GM12878 (cell line): ENCODE measurements at regions not wholly inside any gene's neighbourhood (a gene's known extent, or its start where the extent isn't known, plus 50 kb on each side); places are given as distances from the start of the nearest gene placed in this dataset.

Experiments
- ATAC-seq: fragments of 200-7000 bp; cut with Tn5 transposase; 3 replicates; pipeline ENCODE4 v1.9.1; 2020; ENCODE audit warnings: mild to moderate bottlenecking, moderate library complexity
- BruUV-seq: library from RNA; stranded (reverse); fragments of 400-500 nt; replicated peaks from 2 replicates; lab custom pipeline; 2021; lab: Mats Ljungman, UMichigan
- CTCF ChIA-PET: fragments of 300-600 bp; sonication (Branson Sonifier 250); formaldehyde crosslinking; extraction: SDS; loops from one replicate; lab custom pipeline; 2021; ENCODE audit warnings: inconsistent platforms; lab: Yijun Ruan, JAX
- POLR2A ChIA-PET: fragments of 350-600 bp; formaldehyde crosslinking; extraction: SDS; loops from one replicate; lab custom pipeline; 2021; ENCODE audit warnings: inconsistent platforms; lab: Charles Lee
- RAD21 ChIA-PET: fragments of 300-600 bp; sonication (Branson Sonifier 250); formaldehyde crosslinking; loops from one replicate; lab custom pipeline; 2023; ENCODE audit warnings: antibody characterized with exemption; ENCODE audit not compliant: unreplicated experiment; lab: Charles Lee
- SMC1A ChIA-PET: fragments of 300-600 bp; sonication (Branson Sonifier 250); formaldehyde crosslinking; loops from one replicate; lab custom pipeline; 2023; ENCODE audit not compliant: unreplicated experiment, uncharacterized antibody; lab: Charles Lee
- DNase-seq: peaks from one replicate; pipeline ENCODE4 v3.0.0-alpha.2; 2011; ENCODE audit warnings: low read depth, low spot score
- FAIRE-seq: peaks from 3 replicates; lab custom pipeline; 2011; peaks lifted over from hg19 to GRCh38; lab: Jason Lieb, UNC
- H2AFZ ChIP-seq: 2 replicates; pipeline ENCODE4 v1.6.0; 2011; ENCODE audit warnings: low read depth, low read length, control low read depth; ENCODE audit not compliant: control insufficient read depth
- H3K27ac ChIP-seq: 2 replicates; pipeline ENCODE4 v1.5.1; 2011; ENCODE audit warnings: control low read depth; ENCODE audit not compliant: control insufficient read depth, insufficient read depth
- H3K27me3 ChIP-seq, 2 experiments: replicated peaks in 1 of 2; 2 replicates each; pipeline versions ENCODE4 v1.6.0 to v1.6.1; 2011; ENCODE audit warnings: low read length in 1 of 2; ENCODE audit not compliant: control insufficient read depth in 2 of 2, insufficient read depth in 2 of 2
- H3K36me3 ChIP-seq, 2 experiments: 2 replicates each; pipeline ENCODE4 v1.5.1; 2011; ENCODE audit warnings: low read length in 1 of 2; ENCODE audit not compliant: control insufficient read depth in 2 of 2, insufficient read depth in 2 of 2
- H3K4me1 ChIP-seq: 2 replicates; pipeline ENCODE4 v1.6.1; 2011; ENCODE audit warnings: mild to moderate bottlenecking, low read length, moderate library complexity, mixed read lengths; ENCODE audit not compliant: control insufficient read depth, insufficient read depth
- H3K4me2 ChIP-seq: 2 replicates; pipeline ENCODE4 v1.6.0; 2011; ENCODE audit warnings: control low read depth; ENCODE audit not compliant: control insufficient read depth, insufficient read depth
- H3K4me3 ChIP-seq: fragments of 200-600 bp; sonication (generic); 2 replicates; pipeline ENCODE4 v1.5.1; 2016
- H3K79me2 ChIP-seq: 2 replicates; pipeline ENCODE4 v1.6.0; 2011; ENCODE audit warnings: low read length; ENCODE audit not compliant: control insufficient read depth, insufficient read depth
- H3K9ac ChIP-seq: 2 replicates; pipeline ENCODE4 v1.8.0; 2011; ENCODE audit warnings: low read length, control low read depth, mixed read lengths; ENCODE audit not compliant: control insufficient read depth, insufficient read depth
- H3K9me3 ChIP-seq: replicated peaks from 3 replicates; pipeline ENCODE4 v1.5.1; 2011; ENCODE audit warnings: mild to moderate bottlenecking, low read length; ENCODE audit not compliant: control insufficient read depth, insufficient read depth
- H4K20me1 ChIP-seq: 2 replicates; pipeline ENCODE4 v1.6.0; 2011; ENCODE audit not compliant: control insufficient read depth, insufficient read depth
- ATF3 ChIP-seq: IDR thresholded peaks from 2 replicates; pipeline ENCODE4 v1.6.1; 2011; ENCODE audit warnings: low read depth, mild to moderate bottlenecking, low read length, moderate library complexity, borderline replicate concordance; ENCODE audit errors: extremely low read depth
- CHD4 ChIP-seq: fragments of 200-600 bp; sonication (generic); IDR thresholded peaks from 2 replicates; pipeline ENCODE4 v1.6.1; 2016; ENCODE audit warnings: mild to moderate bottlenecking
- CREM ChIP-seq: IDR thresholded peaks from 2 replicates; pipeline ENCODE4 v1.6.1; 2014; ENCODE audit warnings: antibody characterized with exemption, low read depth
- FOS ChIP-seq: IDR thresholded peaks from 3 replicates; pipeline ENCODE4 v1.6.1; 2011; ENCODE audit warnings: borderline replicate concordance; ENCODE audit not compliant: insufficient read length; ENCODE audit errors: extremely low read depth
- WGBS: methylation state at CpG from one replicate; pipeline ENCODE4 v1.1.6; 2016; ENCODE audit warnings: low lambda C conversion rate; ENCODE audit not compliant: insufficient replicate concordance, insufficient coverage; ENCODE audit errors: missing lambda C conversion rate; 5-methylcytosine and 5-hydroxymethylcytosine counted together
- in situ Hi-C: fragments of 300-500 bp; cut with MboI; formaldehyde crosslinking; loops from 9 replicates; pipeline ENCODE4 v1.14.3; 2018; ENCODE audit warnings: mixed read lengths
- intact Hi-C: fragments of 100-400 bp; cut with micrococcal nuclease; formaldehyde crosslinking; loops from one replicate; pipeline ENCODE4 v1.14.2; 2022; ENCODE audit not compliant: unreplicated experiment
- TF ChIP-seq, protein P1 (sequence below): fragments of 150-350 bp; IDR thresholded peaks from 2 replicates; pipeline ENCODE4 v1.6.1; 2014; ENCODE audit warnings: mild to moderate bottlenecking, low read depth, low read length
- TF ChIP-seq, protein P2 (sequence below): fragments of 450-650 bp; IDR thresholded peaks from 2 replicates; pipeline ENCODE4 v1.6.1; 2017; ENCODE audit warnings: mild to moderate bottlenecking, moderate library complexity

DNA sequence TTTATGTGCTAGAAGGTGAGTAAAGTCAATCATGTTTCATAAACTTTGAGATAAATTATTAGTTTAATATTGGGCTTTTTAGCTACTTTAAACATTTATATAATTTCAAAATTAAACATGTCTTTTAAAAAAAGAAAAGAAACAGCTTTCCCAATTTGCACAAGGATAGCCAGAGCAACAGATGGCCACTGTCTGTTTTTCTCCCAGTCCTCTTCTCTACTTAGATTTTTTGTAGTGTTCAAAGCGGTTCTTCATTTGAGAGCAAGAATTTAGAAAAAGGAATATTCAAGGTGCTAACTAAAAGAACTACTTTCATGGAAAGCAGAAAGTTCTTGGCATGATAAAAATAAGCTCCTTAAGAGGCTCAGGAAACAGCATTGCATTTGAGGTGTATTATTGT, 128.3 kb upstream of the MIR17HG start:
- no peak for DNase-seq
- FAIRE-seq = no peak
- no peaks in the 10 kb centered on the region for H4K20me1 ChIP-seq
- H3K4me3 ChIP-seq = no peak overlapping the region
- BruUV-seq = no TSS peak
- WGBS = 32% methylated on average over 1 of the region's 1 CpG
- in situ Hi-C loops = no loop called here
- H3K79me2 ChIP-seq = no peaks in the 10 kb centered on the region
- no peak overlapping the region for H2AFZ ChIP-seq
- RAD21 ChIA-PET = no interaction called here
- no peaks in the 10 kb centered on the region for H3K4me1 ChIP-seq
- no peak for ATAC-seq
- CTCF ChIA-PET = interaction anchor here (1.2 to 1.7 kb wide), 3 partner anchors 8 to 31 kb away, joined by 3 to 6 read pairs (median 4); no protein-coding TSS in a partner anchor
- intact Hi-C loops = no loop called here
- no peak overlapping the region for H3K27ac ChIP-seq
- TF ChIP-seq CHD4 (no peak), ATF3 (no peak), FOS (no peak), CREM (no peak)
- TF ChIP-seq, protein P1, sequence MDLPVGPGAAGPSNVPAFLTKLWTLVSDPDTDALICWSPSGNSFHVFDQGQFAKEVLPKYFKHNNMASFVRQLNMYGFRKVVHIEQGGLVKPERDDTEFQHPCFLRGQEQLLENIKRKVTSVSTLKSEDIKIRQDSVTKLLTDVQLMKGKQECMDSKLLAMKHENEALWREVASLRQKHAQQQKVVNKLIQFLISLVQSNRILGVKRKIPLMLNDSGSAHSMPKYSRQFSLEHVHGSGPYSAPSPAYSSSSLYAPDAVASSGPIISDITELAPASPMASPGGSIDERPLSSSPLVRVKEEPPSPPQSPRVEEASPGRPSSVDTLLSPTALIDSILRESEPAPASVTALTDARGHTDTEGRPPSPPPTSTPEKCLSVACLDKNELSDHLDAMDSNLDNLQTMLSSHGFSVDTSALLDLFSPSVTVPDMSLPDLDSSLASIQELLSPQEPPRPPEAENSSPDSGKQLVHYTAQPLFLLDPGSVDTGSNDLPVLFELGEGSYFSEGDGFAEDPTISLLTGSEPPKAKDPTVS = no peak
- TF ChIP-seq, protein P2, sequence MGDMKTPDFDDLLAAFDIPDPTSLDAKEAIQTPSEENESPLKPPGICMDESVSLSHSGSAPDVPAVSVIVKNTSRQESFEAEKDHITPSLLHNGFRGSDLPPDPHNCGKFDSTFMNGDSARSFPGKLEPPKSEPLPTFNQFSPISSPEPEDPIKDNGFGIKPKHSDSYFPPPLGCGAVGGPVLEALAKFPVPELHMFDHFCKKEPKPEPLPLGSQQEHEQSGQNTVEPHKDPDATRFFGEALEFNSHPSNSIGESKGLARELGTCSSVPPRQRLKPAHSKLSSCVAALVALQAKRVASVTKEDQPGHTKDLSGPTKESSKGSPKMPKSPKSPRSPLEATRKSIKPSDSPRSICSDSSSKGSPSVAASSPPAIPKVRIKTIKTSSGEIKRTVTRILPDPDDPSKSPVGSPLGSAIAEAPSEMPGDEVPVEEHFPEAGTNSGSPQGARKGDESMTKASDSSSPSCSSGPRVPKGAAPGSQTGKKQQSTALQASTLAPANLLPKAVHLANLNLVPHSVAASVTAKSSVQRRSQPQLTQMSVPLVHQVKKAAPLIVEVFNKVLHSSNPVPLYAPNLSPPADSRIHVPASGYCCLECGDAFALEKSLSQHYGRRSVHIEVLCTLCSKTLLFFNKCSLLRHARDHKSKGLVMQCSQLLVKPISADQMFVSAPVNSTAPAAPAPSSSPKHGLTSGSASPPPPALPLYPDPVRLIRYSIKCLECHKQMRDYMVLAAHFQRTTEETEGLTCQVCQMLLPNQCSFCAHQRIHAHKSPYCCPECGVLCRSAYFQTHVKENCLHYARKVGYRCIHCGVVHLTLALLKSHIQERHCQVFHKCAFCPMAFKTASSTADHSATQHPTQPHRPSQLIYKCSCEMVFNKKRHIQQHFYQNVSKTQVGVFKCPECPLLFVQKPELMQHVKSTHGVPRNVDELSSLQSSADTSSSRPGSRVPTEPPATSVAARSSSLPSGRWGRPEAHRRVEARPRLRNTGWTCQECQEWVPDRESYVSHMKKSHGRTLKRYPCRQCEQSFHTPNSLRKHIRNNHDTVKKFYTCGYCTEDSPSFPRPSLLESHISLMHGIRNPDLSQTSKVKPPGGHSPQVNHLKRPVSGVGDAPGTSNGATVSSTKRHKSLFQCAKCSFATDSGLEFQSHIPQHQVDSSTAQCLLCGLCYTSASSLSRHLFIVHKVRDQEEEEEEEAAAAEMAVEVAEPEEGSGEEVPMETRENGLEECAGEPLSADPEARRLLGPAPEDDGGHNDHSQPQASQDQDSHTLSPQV = no peak
- TF ChIP-seq, all 136 proteins: peak for 0
- H3K4me2 ChIP-seq = no peak overlapping the region
- H3K9me3 ChIP-seq = no peaks in the 10 kb centered on the region
- no peak overlapping the region for H3K9ac ChIP-seq
- SMC1A ChIA-PET = interaction anchor here (1.0 kb wide), 1 partner anchor 11 kb away, joined by 3 read pairs; no protein-coding TSS in a partner anchor
- no peaks in the 10 kb centered on the region; a peak in 1 of 4 replicates for H3K27me3 ChIP-seq
- no peaks in the 10 kb centered on the region for H3K36me3 ChIP-seq
- POLR2A ChIA-PET = no interaction called here
